ENCODE measurements at regions not wholly inside any gene's neighbourhood (a gene's known extent, or its start where the extent isn't known, plus 50 kb on each side); places are given as distances from the start of the nearest gene placed in this dataset.

DNA sequence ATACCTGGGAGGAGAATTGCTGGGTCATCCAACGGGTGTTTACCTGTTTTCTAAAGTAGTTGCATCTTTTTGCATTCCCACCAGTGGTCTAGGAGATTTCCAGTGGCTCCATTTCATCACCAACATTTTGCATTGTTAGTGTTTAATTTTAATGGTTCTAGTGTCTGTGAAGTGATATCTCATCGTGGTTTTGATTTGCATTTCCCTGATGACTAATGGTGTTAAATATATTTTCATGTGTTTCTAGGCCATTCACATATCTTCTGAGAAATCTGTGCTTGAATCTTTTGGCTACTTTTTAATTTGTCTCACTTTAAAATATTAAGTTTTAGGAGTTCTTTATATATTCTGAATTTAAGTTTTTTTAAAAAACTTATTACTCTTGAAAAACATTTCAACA lies 439.6 kb downstream of the TMEM135 start:
- Histone ChIP-seq H3K18ac (ENCODE audit: extremely low read depth, low read length) (no peak overlapping the region), H4K20me1 (replicated peaks in 1 of 2; ENCODE audit: control insufficient read depth in 1 of 2, insufficient read depth in 2 of 2, low read length in 2 of 2) (no peaks in the 10 kb centered on the region), H4K8ac (ENCODE audit: extremely low read depth, insufficient read depth, low read length) (no peak overlapping the region), H2BK5ac (ENCODE audit: low read depth, low read length) (no peak overlapping the region), H3K27ac (ENCODE audit: low read depth, low read length) (no peak overlapping the region), H3K36me3 (ENCODE audit: control insufficient read depth in 2 of 4, insufficient read depth in 4 of 4, low read length in 3 of 4) (no peaks in the 10 kb centered on the region), H3K79me1 (ENCODE audit: low read depth, low read length) (no peaks in the 10 kb centered on the region), H4K91ac (replicated peaks; ENCODE audit: insufficient read length, low read length) (no peak overlapping the region), H3K23ac (ENCODE audit: insufficient read length) (no peak overlapping the region), H2BK20ac (ENCODE audit: low read length) (no peak overlapping the region), H3K9ac (replicated peaks in 1 of 4; ENCODE audit: extremely low read depth in 1 of 4, low read depth in 3 of 4, low read length in 3 of 4) (no peak overlapping the region), H3K23me2 (ENCODE audit: low read depth, low read length) (no peaks in the 10 kb centered on the region), H4K5ac (ENCODE audit: insufficient read length, low read depth, low read length) (no peak overlapping the region), H3K4me3 (ENCODE audit: extremely low read depth in 1 of 4, insufficient read depth in 2 of 4, low read depth in 3 of 4, low read length in 4 of 4) (no peak overlapping the region), H3K56ac (replicated peaks; ENCODE audit: insufficient read length, low read depth, low read length) (no peak overlapping the region), H3K9me3 (ENCODE audit: insufficient read depth in 2 of 2, low read depth in 1 of 2, low read length in 1 of 2) (no peaks in the 10 kb centered on the region; a peak in 1 of 4 replicates), H2BK15ac (ENCODE audit: low read length) (no peak overlapping the region), H2BK120ac (replicated peaks; ENCODE audit: low read depth, low read length) (no peak overlapping the region), H3K4me2 (ENCODE audit: insufficient read depth in 1 of 2, low read depth in 2 of 2, low read length in 2 of 2) (no peak overlapping the region), H3K4me1 (replicated peaks in 1 of 4; ENCODE audit: control insufficient read depth in 3 of 4, insufficient read depth in 4 of 4, low read length in 3 of 4) (no peaks in the 10 kb centered on the region), H2AFZ (ENCODE audit: low read length) (no peak overlapping the region), H2AK5ac (ENCODE audit: low read depth, low read length) (no peak overlapping the region), H3K4ac (replicated peaks; ENCODE audit: insufficient read length, low read depth, low read length) (no peak overlapping the region), H3K27me3 (replicated peaks in 1 of 4; ENCODE audit: control insufficient read depth in 3 of 4, extremely low read depth in 1 of 4, insufficient read depth in 3 of 4, low read length in 3 of 4) (peaks cover 0 to 1% (median 0%) of the 10 kb centered on the region in 4 experiments; a peak in 1 of 7 replicates), H3K14ac (ENCODE audit: insufficient read length) (no peak overlapping the region), H2BK12ac (ENCODE audit: low read depth, low read length) (no peak overlapping the region), H3K79me2 (ENCODE audit: control insufficient read depth in 1 of 2, insufficient read depth in 2 of 2, low read length in 2 of 2) (no peaks in the 10 kb centered on the region)
- 89% methylated on average over 2 of the region's 2 CpGs; no CpG with 5 or more reads in 1 of the 2 experiments for WGBS, 2 experiments (ENCODE audit: extremely low coverage in 1 of 2, insufficient coverage in 1 of 2, insufficient read length in 1 of 2, insufficient replicate concordance in 2 of 2, low coverage in 1 of 2, low lambda C conversion rate in 2 of 2, missing lambda C conversion rate in 1 of 2)
- FAIRE-seq (no peak), DNase-seq (ENCODE audit: low read depth in 1 of 2, low spot score in 2 of 2) (no peak)
- ChIA-PET CTCF (ENCODE audit: partially characterized antibody) (no interaction called here), POLR2A (ENCODE audit: partially characterized antibody) (no interaction called here)
- TF ChIP-seq CBX8 (IDR thresholded peaks at IDR 0.05; ENCODE audit: borderline replicate concordance, low read depth, low read length) = no peak
- TF ChIP-seq SP4 (IDR thresholded peaks at IDR 0.05; ENCODE audit: low read length) = no peak
- TF ChIP-seq CTBP2 (IDR thresholded peaks at IDR 0.05; ENCODE audit: borderline replicate concordance, insufficient read depth, insufficient read length, low read length) = no peak
- no peak for TF ChIP-seq RFX5 (IDR thresholded peaks at IDR 0.05; ENCODE audit: borderline replicate concordance, low read depth, low read length)
- no peak for TF ChIP-seq KDM4A (IDR thresholded peaks at IDR 0.05; ENCODE audit: low read depth, low read length, severe bottlenecking)
- no peak for TF ChIP-seq FOSL1 (IDR thresholded peaks at IDR 0.05; ENCODE audit: insufficient read depth, low read depth, low read length)
- no peak for TF ChIP-seq SP2 (IDR thresholded peaks at IDR 0.05; ENCODE audit: low read length)
- no peak for TF ChIP-seq YY1 (IDR thresholded peaks at IDR 0.05; ENCODE audit: low read depth, low read length)
- no peak for TF ChIP-seq RAD21 (IDR thresholded peaks at IDR 0.05 in 1 of 2, conservative IDR thresholded peaks at IDR 0.05 in 1 of 2; ENCODE audit: low read depth in 2 of 2, low read length in 2 of 2)
- TF ChIP-seq KDM1A (IDR thresholded peaks at IDR 0.05; ENCODE audit: borderline replicate concordance, low read length) = no peak
- no peak for TF ChIP-seq JUN (IDR thresholded peaks at IDR 0.05; ENCODE audit: low read depth, low read length)
- no peak for TF ChIP-seq CHD2 (IDR thresholded peaks at IDR 0.05; ENCODE audit: low read length)
- TF ChIP-seq MAFK (IDR thresholded peaks at IDR 0.05; ENCODE audit: low read depth, low read length) = no peak
- no peak for TF ChIP-seq ASH2L (IDR thresholded peaks at IDR 0.05; ENCODE audit: low read length)
- TF ChIP-seq, protein P1, sequence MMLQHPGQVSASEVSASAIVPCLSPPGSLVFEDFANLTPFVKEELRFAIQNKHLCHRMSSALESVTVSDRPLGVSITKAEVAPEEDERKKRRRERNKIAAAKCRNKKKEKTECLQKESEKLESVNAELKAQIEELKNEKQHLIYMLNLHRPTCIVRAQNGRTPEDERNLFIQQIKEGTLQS (IDR thresholded peaks at IDR 0.05; ENCODE audit: insufficient read depth, low read depth, low read length) = no peak
